HG02588 (cell line): ENCODE measurements at regions not wholly inside any gene's neighbourhood (a gene's known extent, or its start where the extent isn't known, plus 50 kb on each side); places are given as distances from the start of the nearest gene placed in this dataset.
"Not testable (repeated sequence)": the region's sequence is repeated elsewhere in the genome, so short reads cannot be mapped to it uniquely, and the experiment has no call there.

Experiments
- ATAC-seq: cut with Tn5 transposase; IDR thresholded peaks from one replicate; pipeline ENCODE4 v1.9.1; 2021; ENCODE audit warnings: mild to moderate bottlenecking, moderate library complexity; ENCODE audit not compliant: unreplicated experiment

DNA sequence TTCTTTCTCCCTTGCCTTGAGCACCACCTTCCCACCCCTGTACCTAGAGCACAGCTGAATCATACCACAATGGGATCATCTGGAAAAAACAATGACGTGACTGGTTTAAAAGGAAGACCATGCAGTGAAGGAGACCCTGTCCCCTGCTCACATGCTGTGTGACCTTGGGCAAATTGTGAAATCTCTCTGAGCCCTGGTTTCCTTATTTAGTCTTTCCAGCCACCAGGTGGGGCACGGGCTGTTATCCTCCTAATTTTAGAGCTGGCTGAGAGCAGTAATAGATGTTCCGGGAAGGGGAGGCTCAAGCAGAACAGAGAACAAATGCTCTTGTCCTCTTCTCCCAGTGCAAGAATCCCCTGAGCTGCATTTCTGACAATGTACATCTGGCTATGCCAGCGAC lies 198.3 kb downstream of the RPS24 start:
- no peak for ATAC-seq

DNA sequence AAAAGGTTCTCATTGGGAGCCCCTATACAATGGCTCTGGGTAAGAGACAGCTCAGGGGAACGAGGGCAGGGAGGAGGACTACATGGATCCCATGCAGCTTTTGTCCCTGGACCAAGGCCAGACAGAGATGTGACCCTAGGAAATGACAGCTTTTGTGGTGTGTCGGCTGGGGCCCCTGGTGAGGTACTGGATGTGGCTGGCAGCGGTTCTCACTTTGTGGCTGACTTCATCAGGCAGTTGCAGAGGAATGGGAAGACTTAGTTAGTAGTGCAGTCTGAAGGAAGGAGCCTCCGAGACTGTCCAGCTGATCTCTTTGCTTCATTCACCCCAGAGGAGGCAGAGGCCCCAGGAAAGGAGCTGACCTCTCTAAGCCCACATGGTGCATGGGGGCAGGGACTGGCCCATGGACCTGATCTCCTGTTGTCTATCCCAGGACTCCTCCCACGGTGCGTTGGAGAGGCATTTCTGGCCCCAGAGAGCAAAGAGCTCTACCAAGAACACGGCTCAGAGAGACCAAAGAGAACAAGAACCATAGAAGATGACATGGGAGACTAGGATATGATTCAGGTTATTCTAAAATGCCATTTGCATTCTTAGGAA lies 202.9 kb downstream of the RPS24 start:
- no peak for ATAC-seq

DNA sequence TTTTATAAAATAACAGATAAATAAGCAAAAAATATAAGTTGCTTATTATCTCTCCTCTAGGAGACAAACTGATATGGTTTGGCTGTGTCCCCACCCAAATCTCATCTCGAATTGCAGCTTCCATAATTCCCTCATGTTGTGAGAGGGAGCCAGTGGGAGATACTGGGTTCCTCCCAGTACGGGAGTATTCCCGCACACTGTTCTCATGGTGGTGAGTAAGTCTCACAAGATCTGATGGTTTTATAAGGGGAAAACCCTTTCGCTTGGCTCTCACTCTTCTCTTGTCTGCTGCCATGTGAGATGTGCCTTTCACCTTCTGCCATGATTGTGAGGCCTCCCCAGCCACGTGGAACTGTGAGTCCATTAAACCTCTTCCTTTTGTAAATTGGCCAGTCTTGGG lies 204.3 kb downstream of the RPS24 start:
- not testable (repeated sequence) for ATAC-seq

DNA sequence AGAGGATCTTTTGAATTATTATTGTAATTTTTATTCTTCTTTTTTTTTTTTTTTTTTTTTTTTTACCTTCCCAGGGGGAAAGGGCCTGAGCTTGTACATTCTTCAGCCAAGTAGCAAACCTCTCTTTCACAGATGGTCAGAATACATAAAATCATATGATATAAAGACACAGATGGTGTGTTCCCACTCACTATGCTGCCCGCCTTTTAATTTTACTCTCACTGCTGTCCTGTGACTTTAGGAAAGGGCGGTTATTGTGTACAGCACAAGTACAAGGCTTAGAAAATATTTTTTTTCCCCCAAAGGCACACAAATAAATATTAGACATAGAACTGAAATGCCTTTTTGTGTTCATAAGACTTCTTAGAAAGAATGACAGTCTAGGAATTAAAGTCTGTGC lies 213.6 kb downstream of the RPS24 start:
- no peak for ATAC-seq

DNA sequence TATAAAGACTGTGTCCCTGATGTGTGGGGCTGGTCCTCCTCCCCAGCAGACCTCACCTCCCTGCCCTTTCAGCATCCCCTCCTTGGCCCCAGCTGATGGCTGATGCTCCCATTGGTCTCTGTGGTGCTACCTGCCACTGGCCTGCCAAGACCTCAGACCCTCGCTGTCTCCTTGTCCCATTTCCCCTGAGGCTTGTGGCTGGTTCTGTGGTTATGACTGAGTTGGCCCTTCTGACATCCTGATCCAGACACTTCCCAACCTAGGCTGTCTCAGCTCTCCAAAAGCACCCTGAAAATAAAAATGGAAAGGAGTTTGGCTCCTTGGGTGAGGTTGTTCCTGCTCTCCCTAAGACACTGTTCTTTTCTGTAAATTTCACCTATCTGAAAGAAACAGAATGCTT lies 214.2 kb downstream of the RPS24 start:
- ATAC-seq = no peak

DNA sequence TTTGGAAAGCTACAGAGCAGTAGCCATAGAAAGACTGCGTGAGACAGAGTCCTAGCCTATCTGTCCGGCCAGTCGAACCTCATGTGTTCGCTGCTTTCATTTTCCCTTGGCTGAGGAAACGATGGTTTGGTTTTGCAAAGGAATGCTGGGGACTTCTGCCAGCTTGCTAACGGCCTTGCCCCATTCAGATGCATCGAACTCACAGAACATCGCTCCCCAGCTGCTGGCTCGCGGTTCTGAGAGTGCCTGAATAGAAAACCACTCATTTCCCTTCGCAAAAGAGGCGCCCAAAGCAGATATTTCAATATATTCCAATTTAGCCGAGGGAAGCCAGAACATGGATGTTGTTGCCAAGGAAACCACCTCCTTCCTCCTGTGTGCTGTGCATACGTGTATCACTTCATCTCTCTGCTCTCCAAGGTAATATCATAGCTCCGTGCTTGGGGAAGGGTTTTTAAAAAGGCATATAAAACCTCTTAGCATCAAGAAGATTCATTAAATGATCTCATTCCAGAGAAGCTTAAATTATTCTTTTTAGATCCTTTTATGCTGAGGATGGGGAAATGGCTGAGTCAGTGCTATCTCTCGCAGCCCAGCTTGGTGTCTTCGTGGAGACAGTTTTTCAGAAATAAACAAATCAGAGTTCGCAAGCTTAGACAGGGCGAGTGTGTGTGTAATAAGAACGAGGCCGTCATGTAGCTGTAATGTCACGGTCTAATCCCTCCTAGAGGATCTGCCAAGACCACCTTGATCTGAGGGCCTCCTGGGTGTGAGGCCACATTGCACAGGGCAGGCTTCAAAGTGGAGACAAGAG lies 215.2 kb downstream of the RPS24 start:
- no peak for ATAC-seq

DNA sequence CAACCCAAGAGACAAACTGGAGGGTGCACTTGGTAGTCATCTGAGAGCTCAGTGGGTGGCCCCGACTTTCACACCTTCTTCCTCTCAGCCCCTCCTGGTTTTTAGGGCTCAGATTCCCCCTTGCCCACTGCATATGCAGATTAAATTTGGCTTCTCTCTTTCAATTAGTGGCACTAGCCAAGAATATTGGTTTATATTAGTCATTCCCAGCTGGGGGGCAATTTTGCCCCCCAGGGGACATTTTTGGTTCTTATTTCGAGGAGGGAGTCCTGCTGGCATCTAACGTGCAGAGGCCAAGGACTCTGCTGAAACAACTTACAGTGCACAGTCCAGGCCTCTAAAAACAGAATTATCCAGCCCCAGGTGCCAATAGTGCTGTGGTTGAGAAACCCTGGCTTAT lies 216.0 kb downstream of the RPS24 start:
- ATAC-seq = no peak

DNA sequence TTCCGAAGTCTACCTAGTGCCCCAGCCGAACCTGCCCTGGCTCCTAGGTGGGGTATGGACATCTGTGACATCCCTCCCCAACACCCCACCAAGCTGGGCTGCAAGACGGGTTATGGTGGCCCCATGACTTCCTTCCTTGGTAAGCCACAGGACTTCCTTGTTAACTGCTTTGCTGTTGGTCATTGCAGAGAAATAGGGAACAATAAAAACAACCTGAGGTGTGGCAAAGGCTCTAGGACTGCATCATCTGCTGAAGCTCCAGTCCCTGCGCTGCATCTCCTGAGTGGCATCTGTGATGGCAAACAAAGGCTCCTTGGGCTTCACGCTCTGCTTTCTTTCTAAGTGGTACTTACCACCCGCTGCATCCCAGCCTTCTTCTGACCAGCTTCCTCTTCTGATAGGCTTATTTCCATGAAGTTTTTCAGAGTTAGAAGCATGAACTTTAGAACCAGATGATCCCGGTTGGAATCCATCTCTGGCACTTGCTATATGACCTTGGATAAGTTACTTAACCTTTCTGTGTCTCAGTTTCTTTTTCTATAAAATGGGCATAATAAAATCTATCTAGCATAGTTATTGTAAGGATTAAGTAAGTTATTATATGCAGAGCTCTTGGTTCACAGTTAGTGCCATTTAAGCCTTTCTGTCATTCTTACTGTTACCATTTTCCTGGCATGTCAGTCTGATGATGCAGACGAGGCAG lies 216.8 kb downstream of the RPS24 start:
- ATAC-seq = no peak

DNA sequence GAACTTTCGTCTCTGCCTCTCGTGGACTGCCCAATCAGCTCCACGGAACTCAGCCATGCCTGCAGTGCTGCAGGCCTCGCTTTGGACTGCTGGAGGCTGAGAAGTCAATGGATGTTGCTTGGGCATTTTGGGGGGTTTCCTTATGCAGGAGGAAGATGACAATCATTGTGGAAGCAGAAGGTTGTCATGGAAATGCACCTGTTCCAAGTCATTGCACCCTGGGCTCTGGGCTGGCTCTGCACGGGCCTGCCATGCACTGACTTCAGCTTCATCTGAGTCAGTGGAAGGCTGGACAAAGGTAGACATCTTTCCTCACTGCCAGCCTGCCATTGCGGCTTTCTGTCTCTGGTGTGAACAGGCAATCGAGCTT lies 217.3 kb downstream of the RPS24 start:
- ATAC-seq = no peak

DNA sequence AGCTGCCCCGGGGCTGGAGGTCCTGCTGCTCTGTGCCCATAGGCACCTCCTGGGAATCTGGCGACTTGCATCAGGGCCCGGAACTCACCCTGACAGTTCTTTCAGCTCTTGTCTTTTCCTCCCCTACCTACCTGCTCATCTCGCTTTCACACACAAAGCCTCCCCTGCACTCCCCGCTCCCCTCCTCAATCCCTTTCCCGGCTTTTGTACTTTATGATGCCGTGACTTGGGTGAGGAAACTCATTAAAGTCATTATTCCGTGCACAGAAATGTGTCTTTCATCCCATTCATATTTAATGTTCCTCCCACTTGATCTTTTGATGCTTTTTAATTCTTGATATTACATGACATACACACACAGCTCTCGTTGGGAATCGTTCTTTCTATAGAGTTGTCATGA lies 218.6 kb downstream of the RPS24 start:
- no peak for ATAC-seq

DNA sequence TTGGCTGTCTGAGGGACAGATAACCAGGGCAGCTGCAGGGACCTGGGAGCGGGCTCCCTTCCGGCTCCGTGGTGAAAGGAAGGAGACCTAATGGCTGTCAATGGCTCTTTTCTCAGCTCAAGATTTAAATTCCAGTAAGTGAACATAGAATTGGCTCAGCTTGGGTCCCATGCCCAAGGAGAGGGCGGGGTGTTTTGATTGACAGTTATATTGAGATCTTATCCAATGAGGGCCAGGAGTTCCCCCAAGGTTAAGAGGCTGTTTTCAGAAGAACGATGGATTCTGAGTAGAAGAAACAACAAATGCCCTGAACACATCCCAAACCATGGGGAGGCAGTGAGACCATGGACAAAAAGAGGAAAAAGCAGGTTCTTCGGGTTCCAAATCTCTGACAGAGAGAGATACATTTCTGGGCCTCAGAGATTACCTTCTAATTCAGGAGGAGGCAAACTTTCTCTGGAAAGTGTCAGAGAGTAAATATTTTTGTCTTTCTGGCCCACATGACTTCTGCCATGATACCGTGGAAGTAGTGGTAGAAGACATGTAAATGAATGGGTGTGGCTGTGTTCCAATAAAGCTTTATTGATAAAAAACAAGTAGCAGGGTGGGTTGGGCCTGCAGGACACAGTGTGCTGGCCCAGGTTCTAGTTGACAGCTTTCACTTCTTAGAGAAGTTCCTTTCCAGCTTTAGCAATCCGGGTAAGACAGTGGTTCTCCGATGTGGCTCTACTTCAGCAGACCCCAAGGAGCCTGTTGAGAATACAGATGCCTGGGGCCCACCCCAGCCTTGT lies 219.6 kb downstream of the RPS24 start:
- no peak for ATAC-seq

DNA sequence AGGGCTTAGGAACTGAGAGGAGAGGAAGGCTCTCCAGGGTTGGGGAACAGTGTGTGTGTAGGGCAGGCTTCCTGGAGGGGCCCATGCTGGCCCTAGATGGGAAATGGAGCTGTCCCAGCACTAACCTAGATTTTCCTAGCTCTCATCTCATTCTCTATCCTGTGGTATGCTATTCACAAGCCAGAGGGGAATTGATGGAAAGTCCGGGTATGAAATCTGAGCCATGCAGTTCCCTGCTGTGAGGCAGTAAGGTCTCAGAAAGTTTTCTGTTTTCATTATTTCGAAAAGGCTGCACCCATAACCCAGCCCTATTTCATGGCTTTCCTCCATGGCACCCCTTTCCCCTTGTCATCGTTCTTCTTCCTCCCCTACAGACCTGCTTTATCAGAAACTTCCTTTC lies 220.3 kb downstream of the RPS24 start:
- ATAC-seq = no peak

DNA sequence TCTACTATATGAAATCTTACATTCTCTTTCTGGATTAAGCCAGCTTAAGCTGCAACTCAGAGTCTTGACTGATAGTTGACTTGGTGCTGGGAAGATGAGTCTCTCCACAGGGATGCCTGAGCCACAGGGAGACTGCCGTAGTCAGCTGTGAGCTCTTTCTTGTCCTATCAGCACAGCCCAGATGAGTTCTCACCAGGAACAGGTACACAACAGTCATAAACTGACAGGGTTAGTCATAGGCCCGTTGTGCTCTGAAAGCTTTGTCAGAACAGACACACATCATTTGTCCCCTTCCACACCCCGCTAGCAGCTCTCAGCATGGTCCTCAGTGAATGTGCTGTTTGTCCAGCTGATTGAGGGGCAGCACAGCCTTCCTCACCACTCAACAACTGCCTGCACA lies 221.6 kb downstream of the RPS24 start:
- ATAC-seq = no peak

DNA sequence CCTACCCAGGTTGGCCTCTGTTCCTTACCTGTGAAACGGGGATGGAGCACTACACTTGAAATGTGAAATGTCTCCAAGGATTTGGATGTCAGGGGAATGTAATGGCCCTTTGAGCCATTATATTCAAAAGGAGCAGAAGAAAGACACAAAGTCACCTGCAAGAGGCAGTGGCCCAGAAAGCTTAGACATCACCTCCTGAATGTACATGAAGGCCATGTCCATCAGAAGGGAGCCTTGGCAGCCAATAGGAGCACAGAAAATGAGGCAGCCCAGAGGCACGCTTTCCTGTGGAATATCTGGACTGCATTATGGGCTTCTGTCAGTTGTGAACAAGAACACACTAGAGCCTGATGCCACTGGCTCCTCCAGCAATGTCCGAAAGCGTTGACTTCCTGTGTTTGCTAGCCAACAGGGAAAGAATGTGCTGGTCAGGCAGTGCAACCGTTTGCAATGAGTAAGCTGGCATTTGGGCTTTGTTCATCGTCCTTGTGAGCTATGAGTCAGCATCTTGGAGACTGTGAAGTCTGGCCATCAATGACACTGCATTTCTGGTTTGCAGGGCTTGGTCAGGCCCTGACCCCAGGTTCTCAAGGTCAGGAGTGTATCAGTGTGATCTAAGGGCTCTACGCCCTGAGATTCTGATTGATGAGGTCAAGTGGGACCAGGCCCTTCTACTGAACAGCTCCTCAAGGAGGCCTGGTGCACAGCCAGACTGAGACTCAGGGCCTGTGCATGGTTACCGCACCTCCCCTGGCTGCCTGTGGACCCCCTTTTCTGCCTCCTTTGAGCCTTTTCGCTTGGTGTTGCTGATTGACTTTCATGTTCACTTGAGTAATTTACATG lies 222.4 kb downstream of the RPS24 start:
- ATAC-seq = no peak

DNA sequence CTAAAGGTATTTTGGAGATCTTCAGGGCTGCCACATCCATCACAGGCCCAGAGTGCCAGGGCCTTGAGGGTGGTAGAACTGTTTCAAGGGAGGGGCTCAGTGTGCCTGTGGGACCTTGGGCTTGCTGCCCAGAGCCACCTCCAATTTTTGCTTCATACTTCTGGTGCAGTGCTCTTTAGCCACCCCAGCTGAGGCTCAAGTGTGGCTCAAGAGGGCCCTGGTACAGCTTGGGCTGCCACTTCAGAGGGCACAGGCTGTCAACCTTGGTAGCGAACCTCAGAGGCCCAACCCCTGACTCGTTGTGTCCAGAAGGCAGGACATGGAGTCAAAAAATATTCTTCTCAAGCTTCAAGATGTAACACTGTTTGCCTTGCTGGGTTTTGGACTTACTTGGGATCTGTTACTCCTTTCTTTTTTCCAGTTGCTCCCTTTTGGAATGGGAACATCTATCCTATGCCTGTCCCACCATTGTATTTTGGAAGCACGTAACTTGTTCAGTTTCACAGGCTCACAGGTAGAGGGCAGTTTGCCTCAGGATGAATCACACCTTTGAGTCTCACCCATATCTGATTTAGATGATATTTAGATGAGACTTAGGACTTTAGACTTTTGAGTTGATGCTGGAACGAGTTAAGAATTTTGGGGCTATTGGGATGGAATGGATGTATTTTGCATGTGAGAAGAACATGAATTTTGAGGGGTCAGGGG lies 224.8 kb downstream of the RPS24 start:
- no peak for ATAC-seq

DNA sequence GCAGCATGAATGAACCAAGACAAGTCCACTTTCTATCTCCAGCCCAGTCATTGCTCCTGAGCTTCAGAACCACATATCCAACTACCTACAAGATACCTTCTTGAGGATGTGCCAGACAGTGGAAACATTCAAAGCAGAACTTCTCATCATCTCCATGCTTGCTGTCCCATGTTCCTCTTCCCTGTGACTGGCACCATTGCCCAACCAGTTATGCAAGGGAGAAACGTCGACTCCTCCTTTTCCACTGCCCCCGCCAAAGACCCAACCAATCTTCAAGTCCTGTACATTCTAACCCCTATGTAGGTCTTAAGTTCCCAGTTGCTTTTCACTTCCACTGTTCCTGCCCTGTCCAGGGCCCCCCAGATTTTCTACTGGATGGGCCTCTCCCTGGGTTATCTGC lies 225.7 kb downstream of the RPS24 start:
- no peak for ATAC-seq

DNA sequence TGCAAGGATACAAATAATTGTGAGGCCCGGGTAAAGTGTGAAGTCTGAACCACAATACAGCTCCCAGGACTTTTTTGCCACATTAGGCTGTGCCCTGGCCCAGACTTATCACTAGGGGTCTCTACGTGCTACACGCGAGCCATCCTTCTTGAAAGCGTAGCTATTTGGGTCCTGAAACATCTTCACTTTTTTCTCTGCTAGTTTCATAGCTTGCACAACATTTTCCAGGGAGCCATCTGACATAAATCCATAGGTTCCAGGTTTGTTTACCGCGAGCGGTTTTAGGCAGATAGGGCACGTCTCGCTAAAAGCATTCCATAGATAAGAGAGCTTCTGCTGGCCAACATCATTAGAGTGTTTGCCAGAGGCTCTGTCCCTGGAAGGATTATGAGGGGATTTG lies 226.5 kb downstream of the RPS24 start:
- no peak for ATAC-seq

DNA sequence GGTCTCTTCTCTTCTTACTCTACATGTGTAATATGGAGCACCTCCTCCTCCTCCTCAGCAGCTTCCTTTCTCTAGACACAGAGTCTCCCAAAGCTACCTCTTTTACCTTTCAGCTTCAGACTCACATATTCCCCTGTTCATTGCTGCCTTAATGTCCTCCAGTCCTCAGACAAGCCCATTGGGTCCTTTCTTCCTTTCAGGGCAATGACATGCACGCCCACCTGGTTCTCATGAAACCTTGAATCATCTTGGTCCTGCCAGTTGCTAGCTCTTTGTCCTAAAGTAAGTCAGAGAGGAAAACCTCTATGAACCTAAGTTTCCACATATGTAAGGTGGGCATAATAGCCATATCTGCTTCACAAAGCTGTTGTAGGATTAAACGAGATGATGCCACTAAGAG lies 227.0 kb downstream of the RPS24 start:
- ATAC-seq = no peak

DNA sequence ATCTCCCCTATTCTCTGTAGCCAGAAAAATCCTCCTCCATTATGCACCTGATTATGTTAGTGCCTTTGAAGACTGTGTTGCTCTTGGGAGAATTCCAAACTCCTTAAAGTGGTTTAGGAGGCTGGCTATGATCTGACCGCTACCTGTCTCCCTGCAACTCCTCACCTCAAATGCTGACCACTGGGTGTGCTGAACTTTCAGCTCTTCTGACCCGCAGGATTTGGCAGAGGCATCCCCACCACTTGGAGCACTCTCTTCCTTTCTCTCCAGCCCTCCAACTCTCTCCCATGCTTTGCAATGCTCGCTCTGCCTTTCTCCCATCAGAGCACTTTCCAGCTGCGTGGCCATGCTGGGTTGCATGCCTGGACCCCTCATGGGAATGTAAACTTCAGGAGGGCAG lies 227.6 kb downstream of the RPS24 start:
- ATAC-seq = no peak

DNA sequence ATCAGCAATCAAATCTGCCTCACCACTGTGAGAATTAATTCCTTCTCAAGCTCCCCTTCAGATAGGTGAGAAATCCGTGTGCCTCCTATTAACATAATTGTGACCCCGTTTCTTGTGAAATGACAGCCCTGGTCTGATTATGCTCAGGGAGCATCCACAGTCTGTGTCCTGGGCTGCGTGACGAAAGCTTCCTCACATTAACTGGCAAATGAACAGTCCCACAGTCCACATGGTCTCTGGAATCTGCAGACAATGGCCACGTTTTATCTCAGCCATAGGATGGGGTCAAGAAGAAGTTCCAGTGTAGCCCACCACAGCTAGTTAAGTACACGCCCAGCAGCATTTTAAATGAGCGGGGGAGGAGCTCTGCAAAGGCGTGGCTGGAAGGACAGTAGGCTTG lies 229.2 kb downstream of the RPS24 start:
- no peak for ATAC-seq
